DMS79 treated with DMSO at 0.1 percent for 48 hours (cell line): ENCODE measurements at regions not wholly inside any gene's neighbourhood (a gene's known extent, or its start where the extent isn't known, plus 50 kb on each side); places are given as distances from the start of the nearest gene placed in this dataset.

ENCODE experiments used
- DNase-seq: peaks from one replicate; lab custom pipeline; 2025; lab: John Stamatoyannopoulos, UW

DNA sequence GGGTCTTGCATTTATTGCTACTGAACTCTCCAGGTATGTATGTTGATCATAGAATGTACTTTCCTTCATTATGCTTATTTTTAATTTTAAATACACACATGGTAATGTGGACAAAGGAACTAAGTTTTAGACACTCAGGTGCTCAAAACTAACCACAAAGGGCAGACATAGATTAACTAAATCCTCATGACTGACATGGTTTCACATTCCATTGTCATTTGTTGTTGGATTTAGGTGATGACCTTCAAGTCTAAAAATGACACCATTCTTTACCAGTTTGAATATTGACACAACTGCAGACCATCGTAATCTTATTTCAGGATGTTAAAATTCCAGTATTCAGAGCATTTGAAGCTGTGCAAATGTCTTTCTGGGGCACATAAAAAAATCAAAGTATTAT, 128.4 kb downstream of the BBS10 start:
- DNase-seq = no peak

- no peak for DNase-seq
Measured at GRCh38 chr12:76216585-76217472, 131.4 kb downstream of the BBS10 start.

- no peak for DNase-seq
Measured at GRCh38 chr12:76208129-76208528, 123.6 kb upstream of the NAP1L1 start.

DNA sequence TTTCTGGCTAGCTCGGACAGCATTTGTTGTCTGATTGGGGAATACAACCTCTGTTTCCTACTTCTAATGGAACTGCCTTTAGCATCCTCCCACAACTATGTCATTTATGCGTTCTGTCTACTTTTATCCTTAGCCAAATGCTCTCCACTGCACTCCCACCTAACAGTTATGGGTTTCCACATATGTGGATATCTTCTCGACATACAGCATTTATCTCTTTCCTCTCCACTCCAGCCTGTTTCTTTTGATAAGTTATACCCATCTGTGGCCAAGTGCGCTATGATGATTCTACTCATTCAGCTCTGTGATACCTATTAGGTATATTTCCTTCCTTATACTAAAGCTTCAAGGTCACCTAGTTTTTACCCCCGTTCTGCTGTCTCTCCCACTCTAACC, 122.2 kb upstream of the NAP1L1 start:
- DNase-seq = no peak

DNA sequence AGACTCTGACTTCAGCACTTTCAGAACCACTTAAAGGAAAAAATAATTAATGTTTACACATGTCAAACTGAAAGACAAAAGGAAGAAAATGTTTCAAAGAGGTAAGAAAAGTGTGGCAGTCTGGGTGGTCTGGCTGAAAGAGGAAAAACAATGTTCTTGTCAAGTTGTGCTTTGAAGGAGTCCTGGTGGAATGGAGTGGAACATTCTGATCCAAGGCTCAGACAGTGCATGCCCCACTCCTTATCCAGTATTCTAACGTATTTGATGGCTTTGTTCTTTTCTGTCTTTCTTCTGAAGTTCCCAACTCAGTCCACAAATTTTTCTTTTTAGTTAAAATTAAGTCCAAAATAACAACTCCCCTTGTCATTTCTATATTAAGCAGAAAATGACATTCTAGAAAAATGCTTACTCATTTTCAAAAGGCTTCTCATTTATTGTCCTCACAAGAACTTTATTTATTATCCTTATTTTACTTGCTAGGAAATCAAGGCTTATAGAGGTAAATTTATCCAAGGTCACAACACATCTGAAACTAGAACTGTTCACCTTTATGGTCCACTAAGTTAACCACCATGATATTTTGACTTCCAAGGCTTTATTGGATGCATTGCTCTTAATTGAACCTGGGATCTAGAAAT, 121.7 kb upstream of the NAP1L1 start:
- DNase-seq = no peak

GRCh38 chr12:76202621-76203020, 118.1 kb upstream of the NAP1L1 start:
- no peak for DNase-seq

GRCh38 chr12:76201758-76202157, 117.3 kb upstream of the NAP1L1 start:
- no peak for DNase-seq

GRCh38 chr12:76201316-76201715, 116.8 kb upstream of the NAP1L1 start:
- no peak for DNase-seq

DNA sequence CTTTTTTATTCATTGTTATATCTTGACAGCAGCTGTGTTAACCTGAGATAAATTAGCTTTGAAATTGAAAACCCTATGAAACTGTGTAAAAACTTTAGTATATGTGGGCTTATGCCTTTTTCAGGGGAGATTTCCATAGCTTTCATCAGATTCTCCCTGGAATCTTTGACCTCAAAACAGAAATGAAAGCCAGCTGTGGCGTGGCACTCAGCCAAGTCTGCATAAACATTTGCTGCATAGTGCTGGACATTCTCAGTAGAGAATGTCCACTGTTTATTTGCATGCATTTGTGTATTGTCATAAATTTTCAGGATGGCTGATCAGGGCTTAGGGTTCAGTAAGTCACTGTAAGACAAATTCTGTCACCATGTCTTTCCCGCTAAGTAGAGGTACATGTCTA, 115.3 kb upstream of the NAP1L1 start:
- DNase-seq = no peak

- no peak for DNase-seq
Measured at GRCh38 chr12:76198839-76199238, 114.4 kb upstream of the NAP1L1 start.

- DNase-seq = no peak
Measured at GRCh38 chr12:76197283-76197682, 112.8 kb upstream of the NAP1L1 start.

DNA sequence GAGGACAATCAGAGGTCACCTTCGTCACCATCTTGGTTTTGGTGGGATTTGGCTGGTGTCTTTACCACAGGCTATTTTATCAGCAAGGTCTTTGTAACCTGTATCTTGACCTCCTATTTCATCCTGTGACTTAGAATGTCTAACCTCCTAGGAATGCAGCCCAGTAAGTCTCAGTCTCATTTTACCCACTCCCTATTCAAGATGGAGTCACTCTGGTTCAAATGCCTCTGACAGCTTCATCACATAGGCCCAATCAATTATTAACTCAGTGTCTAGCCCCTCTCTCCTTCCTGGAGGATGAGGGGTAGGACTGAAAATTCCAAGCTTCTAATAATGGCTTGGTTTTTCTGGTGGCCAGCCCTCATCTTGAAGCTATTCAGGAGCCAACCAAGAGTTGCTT, 111.4 kb upstream of the NAP1L1 start:
- DNase-seq = no peak

DNA sequence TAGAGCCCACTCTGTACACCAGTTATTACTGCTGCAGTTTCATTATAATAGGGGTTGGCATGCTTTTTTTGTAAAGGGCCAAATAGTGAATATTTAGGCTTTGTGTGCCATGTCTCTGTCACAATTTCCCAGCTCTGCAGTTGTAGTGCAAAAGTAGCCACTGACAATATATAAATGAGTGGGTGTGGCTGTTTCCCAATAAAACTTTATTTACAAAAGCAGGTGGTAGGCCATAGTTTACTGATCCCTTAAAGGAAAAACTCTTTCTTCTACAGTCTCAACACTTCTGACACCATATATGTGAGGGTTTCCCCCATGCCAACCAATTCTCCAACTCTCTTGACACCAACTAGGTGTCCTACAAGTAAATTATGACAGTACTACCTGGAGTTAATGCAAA, 110.2 kb upstream of the NAP1L1 start:
- no peak for DNase-seq

DNA sequence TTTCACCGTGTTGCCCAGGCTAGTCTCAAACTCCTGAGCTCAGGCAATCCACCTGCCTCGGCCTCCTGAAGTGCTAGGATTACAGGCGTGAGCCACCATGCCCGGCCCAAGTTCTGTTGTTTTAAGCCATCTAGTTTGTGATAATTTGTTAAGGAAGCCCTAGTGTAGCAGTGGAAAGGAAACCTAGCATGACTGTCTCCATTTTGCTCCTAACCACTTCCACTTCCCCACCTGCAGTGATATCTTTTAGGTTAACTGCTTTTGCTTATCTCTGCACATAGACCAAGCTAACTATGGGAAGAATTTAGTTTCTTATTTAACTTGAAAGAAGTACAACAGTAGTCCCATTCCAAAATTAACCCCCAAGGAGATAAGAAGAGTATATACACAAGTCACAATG, 109.5 kb upstream of the NAP1L1 start:
- DNase-seq = no peak

DNA sequence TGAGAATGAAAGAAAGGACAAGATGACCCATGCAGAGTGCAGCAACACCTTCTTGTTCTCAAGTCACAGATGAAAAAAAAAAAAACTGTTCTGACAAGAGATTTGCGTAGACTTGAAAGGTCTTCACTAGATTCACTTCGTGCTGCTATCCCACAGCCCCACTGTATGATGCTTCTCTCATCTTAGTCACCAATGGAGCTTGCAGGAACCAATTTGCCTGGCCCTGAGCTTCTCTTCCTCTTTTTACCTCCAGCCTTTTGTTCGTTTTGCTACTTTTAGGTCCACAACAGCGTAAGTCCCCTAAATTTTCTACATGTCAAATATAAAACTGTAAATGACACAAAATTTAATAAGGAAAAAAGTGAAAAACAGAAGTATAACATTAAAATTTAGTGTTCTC, 107.9 kb upstream of the NAP1L1 start:
- no peak for DNase-seq

DNA sequence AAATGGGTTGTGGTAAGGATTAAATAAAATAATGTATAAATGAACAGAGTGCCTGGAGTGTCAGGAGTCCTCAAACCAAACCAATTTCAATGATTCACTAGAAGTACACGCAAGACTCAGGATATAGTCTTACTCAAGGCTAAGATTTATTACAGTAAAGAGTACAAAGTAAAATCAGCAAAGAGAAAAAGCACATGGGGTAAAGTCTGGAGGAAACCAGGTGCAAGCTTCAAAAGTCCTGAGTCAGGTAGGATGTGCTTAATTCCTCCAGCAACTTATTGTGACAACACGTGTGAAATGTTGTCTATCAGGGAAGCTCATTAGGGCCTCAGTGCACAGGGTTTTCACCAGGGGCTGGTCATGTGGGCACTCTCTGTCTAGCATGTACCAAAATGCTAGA, 105.8 kb upstream of the NAP1L1 start:
- DNase-seq = no peak

DNA sequence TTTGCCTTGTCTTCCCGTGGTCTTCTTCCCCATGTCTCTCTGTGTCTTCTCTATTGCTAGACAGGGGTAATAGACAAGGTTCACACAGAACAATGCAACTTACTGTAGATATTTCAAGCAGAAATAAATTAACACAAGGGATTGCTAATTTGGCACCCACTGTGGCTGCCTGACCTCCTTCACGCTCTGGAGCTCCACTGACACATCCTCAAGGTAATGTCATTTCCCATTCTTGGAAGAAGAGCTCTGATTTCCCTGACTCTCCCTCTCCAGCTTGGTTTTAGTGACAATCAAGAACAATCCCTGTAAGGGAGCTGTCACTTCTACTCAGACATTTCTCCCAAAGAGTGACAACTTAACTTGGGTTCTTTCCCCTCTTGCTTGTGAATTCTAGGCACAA, 105.4 kb upstream of the NAP1L1 start:
- DNase-seq = no peak

GRCh38 chr12:76187177-76187576, 102.7 kb upstream of the NAP1L1 start:
- DNase-seq = no peak

GRCh38 chr12:76186131-76186906, 101.8 kb upstream of the NAP1L1 start:
- DNase-seq = no peak

- DNase-seq = no peak
Measured at GRCh38 chr12:76183459-76184186, 99.1 kb upstream of the NAP1L1 start.

DNA sequence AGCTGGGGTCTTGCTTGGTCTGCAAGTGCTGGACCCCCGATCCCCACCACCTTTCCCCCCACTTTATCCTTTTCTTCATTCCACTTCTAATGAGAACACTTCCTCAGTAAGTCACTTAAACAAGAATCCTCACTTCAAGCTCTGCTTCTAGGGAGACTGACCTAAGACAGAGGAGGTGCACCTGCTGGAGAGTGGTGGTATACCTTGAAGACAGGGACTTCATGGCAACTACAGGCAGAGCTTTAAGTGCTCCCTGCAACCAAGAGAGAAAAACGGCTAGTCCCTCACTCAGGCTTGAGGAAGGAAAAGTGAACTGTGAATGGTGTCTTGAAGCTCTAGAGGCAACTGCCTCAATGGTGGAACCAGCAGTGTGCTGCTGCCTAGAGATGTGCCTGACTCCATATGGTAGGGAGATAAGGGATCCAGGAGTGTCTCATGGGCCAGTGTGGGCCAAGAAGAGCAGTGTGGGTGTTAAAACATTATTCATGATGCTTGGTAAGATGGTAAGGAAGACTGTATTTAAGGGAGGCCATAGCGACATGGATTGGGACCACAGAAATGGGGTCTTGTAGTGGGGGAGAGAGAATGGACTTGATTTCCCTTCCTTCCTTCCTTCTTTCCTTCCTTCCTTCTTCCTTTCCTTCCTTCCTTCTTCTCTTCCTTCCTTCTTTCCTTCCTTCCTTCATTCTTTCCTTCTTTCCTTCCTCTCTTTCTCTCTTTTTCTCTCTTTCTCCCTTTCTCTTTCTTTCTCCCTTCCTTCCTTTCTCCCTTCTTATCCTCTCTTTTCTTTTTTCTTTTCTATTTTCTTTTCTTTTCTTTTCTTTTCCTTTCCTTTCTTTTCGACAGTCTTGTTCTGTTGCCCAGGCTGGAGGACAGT, 96.2 kb upstream of the NAP1L1 start:
- no peak for DNase-seq
